WERI-Rb-1 (cell line): ENCODE measurements at regions not wholly inside any gene's neighbourhood (a gene's known extent, or its start where the extent isn't known, plus 50 kb on each side); places are given as distances from the start of the nearest gene placed in this dataset.

Source experiments
- DNase-seq: peaks from one replicate; pipeline ENCODE4 v3.0.0-alpha.2; 2020
- H3K27ac ChIP-seq: fragments of 250-450 bp; sonication (Bioruptor Pico); 2 replicates; pipeline ENCODE4 v1.5.1; 2020; ENCODE audit warnings: mild to moderate bottlenecking, moderate library complexity
- H3K27me3 ChIP-seq: fragments of 250-450 bp; sonication (Bioruptor Pico); 2 replicates; pipeline ENCODE4 v1.5.1; 2021; ENCODE audit warnings: mild to moderate bottlenecking, low read depth, moderate library complexity; ENCODE audit not compliant: insufficient read depth, severe bottlenecking
- H3K36me3 ChIP-seq: fragments of 250-450 bp; sonication (Bioruptor Pico); 2 replicates; pipeline ENCODE4 v1.5.1; 2020; ENCODE audit warnings: mild to moderate bottlenecking, moderate library complexity
- H3K4me3 ChIP-seq: 2 replicates; pipeline ENCODE4 v1.5.1; 2011; ENCODE audit warnings: low read depth, mild to moderate bottlenecking, control low read depth, low read length
- H3K9me3 ChIP-seq: fragments of 250-450 bp; sonication (Bioruptor Pico); 2 replicates; pipeline ENCODE4 v1.5.1; 2021; ENCODE audit warnings: mild to moderate bottlenecking, moderate library complexity; ENCODE audit not compliant: severe bottlenecking
- TF ChIP-seq, protein P1 (sequence below): IDR thresholded peaks from 2 replicates; pipeline ENCODE4 v1.5.1; 2011; ENCODE audit warnings: low read depth, mild to moderate bottlenecking, control low read depth, inconsistent platforms, low read length

GRCh38 chr7:84372712-84373111 is 178.1 kb upstream of the SEMA3A start:
- no peak for DNase-seq
- no peak overlapping the region for H3K27ac ChIP-seq
- H3K4me3 ChIP-seq: no peak overlapping the region
- H3K27me3 ChIP-seq: no peaks in the 10 kb centered on the region
- no peaks in the 10 kb centered on the region for H3K36me3 ChIP-seq
- TF ChIP-seq, protein P1, sequence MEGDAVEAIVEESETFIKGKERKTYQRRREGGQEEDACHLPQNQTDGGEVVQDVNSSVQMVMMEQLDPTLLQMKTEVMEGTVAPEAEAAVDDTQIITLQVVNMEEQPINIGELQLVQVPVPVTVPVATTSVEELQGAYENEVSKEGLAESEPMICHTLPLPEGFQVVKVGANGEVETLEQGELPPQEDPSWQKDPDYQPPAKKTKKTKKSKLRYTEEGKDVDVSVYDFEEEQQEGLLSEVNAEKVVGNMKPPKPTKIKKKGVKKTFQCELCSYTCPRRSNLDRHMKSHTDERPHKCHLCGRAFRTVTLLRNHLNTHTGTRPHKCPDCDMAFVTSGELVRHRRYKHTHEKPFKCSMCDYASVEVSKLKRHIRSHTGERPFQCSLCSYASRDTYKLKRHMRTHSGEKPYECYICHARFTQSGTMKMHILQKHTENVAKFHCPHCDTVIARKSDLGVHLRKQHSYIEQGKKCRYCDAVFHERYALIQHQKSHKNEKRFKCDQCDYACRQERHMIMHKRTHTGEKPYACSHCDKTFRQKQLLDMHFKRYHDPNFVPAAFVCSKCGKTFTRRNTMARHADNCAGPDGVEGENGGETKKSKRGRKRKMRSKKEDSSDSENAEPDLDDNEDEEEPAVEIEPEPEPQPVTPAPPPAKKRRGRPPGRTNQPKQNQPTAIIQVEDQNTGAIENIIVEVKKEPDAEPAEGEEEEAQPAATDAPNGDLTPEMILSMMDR: no peak
- no peaks in the 10 kb centered on the region for H3K9me3 ChIP-seq

GRCh38 chr7:84372155-84372621 is 177.6 kb upstream of the SEMA3A start:
- Histone ChIP-seq H3K9me3 (no peaks in the 10 kb centered on the region), H3K27ac (no peak overlapping the region), H3K4me3 (no peak overlapping the region), H3K36me3 (no peaks in the 10 kb centered on the region), H3K27me3 (no peaks in the 10 kb centered on the region)
- peak; percentile 11 for DNase-seq
- TF ChIP-seq, protein P1: no peak

DNA sequence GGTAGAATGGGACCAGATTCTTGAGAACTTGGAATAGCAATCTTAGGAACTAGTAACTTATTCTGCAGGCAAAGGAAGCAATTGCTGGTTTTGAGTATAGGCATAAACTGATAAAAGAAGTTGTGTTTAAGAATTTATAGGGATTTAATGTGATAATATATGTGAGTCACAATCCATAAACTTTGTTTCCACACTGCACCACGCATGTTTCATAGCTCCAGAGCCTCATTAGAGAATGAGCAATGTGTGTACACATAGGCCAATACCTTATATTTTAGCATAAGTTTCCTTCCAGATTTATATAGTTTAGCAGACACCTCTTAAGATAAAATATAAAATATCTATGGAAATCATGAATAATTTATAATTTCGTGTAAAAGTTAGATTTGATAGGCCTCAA is 175.5 kb upstream of the SEMA3A start:
- H3K27ac ChIP-seq: no peak overlapping the region
- TF ChIP-seq, protein P1: no peak
- no peak for DNase-seq
- no peaks in the 10 kb centered on the region for H3K27me3 ChIP-seq
- H3K36me3 ChIP-seq: no peaks in the 10 kb centered on the region
- H3K4me3 ChIP-seq: no peak overlapping the region
- no peaks in the 10 kb centered on the region for H3K9me3 ChIP-seq

GRCh38 chr7:84368122-84368521 is 173.5 kb upstream of the SEMA3A start:
- DNase-seq: no peak

DNA sequence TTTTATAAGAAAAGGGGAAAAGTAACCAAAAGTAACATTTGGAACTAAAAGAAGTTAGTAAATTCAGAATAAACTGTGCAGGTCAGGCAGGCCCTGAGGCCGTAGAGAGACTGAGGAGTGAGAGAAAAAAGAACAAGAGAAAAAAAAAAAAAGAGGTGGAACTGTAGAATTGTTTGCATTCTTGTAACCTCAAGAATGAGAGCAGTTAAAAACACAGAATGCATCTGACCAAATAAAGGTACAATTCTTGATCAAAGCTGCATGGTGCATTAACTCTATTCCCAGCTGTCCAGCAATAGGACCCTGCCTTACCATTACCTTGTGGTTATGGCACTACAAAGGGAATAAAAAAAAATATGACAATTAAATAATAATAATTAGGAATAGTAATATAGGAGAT is 170.1 kb upstream of the SEMA3A start:
- H3K9me3 ChIP-seq: no peaks in the 10 kb centered on the region
- TF ChIP-seq, protein P1: no peak
- no peak overlapping the region for H3K4me3 ChIP-seq
- no peak overlapping the region for H3K27ac ChIP-seq
- DNase-seq: no peak
- no peaks in the 10 kb centered on the region for H3K36me3 ChIP-seq
- H3K27me3 ChIP-seq: no peaks in the 10 kb centered on the region

More at GRCh38 chr7:84368122-84368521, 173.5 kb upstream of the SEMA3A start:
- Histone ChIP-seq H3K36me3 (no peaks in the 10 kb centered on the region), H3K27ac (no peak overlapping the region), H3K27me3 (no peaks in the 10 kb centered on the region), H3K4me3 (no peak overlapping the region), H3K9me3 (no peaks in the 10 kb centered on the region)
- TF ChIP-seq, protein P1: no peak

- no peaks in the 10 kb centered on the region for H3K36me3 ChIP-seq
- no peak overlapping the region for H3K27ac ChIP-seq
- TF ChIP-seq, protein P1: no peak
- no peak overlapping the region for H3K4me3 ChIP-seq
- no peak for DNase-seq
- no peaks in the 10 kb centered on the region for H3K27me3 ChIP-seq
- H3K9me3 ChIP-seq: no peaks in the 10 kb centered on the region
Measured at GRCh38 chr7:84363741-84364140, 169.2 kb upstream of the SEMA3A start.
